H1 (cell line): ENCODE measurements at regions not wholly inside any gene's neighbourhood (a gene's known extent, or its start where the extent isn't known, plus 50 kb on each side); places are given as distances from the start of the nearest gene placed in this dataset.

Experiments used
- CTCF ChIA-PET: fragments of 300-600 bp; sonication (Branson Sonifier 250); formaldehyde crosslinking; loops from one replicate; lab custom pipeline; 2021; ENCODE audit not compliant: partially characterized antibody; lab: Charles Lee
- POLR2A ChIA-PET: fragments of 300-600 bp; sonication (Branson Sonifier 250); formaldehyde crosslinking; loops from one replicate; lab custom pipeline; 2021; ENCODE audit warnings: inconsistent platforms; ENCODE audit not compliant: partially characterized antibody; lab: Charles Lee
- DNase-seq, 2 experiments: peaks; one replicate each; pipeline versions ENCODE4 v3.0.0 to v3.0.0-alpha.2; 2010 to 2022; ENCODE audit warnings: low spot score in 2 of 2, low read depth in 1 of 2, mixed read lengths in 1 of 2
- FAIRE-seq: peaks from 2 replicates; lab custom pipeline; 2011; peaks lifted over from hg19 to GRCh38; lab: Jason Lieb, UNC
- H2AFZ ChIP-seq: 2 replicates; pipeline ENCODE4 v1.8.1; 2012; ENCODE audit warnings: low read length, inconsistent platforms
- H2AK5ac ChIP-seq: 2 replicates; pipeline ENCODE4 v1.6.1; 2013; ENCODE audit warnings: low read depth, low read length
- H2BK120ac ChIP-seq: replicated peaks from 2 replicates; pipeline ENCODE3; 2013; ENCODE audit warnings: low read depth, low read length, inconsistent platforms
- H2BK12ac ChIP-seq: 2 replicates; pipeline ENCODE4 v1.6.1; 2013; ENCODE audit warnings: low read depth, low read length
- H2BK15ac ChIP-seq: 2 replicates; pipeline ENCODE4 v1.6.1; 2013; ENCODE audit warnings: low read length
- H2BK20ac ChIP-seq: 2 replicates; pipeline ENCODE4 v1.6.1; 2013; ENCODE audit warnings: low read length
- H2BK5ac ChIP-seq: 2 replicates; pipeline ENCODE4 v1.6.1; 2013; ENCODE audit warnings: low read depth, low read length
- H3K14ac ChIP-seq: 2 replicates; pipeline ENCODE4 v1.6.1; 2013; ENCODE audit warnings: inconsistent platforms; ENCODE audit not compliant: insufficient read length
- H3K18ac ChIP-seq: 2 replicates; pipeline ENCODE4 v1.6.1; 2013; ENCODE audit warnings: low read length; ENCODE audit errors: extremely low read depth
- H3K23ac ChIP-seq: 2 replicates; pipeline ENCODE4 v1.6.1; 2013; ENCODE audit warnings: inconsistent platforms; ENCODE audit not compliant: insufficient read length
- H3K23me2 ChIP-seq: 2 replicates; pipeline ENCODE4 v1.6.1; 2013; ENCODE audit warnings: low read depth, low read length
- H3K27ac ChIP-seq: 2 replicates; pipeline ENCODE4 v1.6.1; 2011; ENCODE audit warnings: low read depth, low read length, inconsistent platforms
- H3K27me3 ChIP-seq, 4 experiments: replicated peaks in 1 of 4; 1 replicate in 1 of 4; 2 replicates in 3 of 4; pipeline versions ENCODE4 v1.6.1 to v1.8.1; 2011 to 2013; ENCODE audit warnings: low read length in 3 of 4, mild to moderate bottlenecking in 3 of 4, inconsistent platforms in 2 of 4, mixed read lengths in 2 of 4, moderate library complexity in 1 of 4; ENCODE audit not compliant: control insufficient read depth in 3 of 4, insufficient read depth in 3 of 4; ENCODE audit errors: extremely low read depth in 1 of 4
- H3K36me3 ChIP-seq, 4 experiments: 2 replicates each; pipeline versions ENCODE4 v1.6.1 to v1.8.1; 2011 to 2013; ENCODE audit warnings: mild to moderate bottlenecking in 4 of 4, low read length in 3 of 4, moderate library complexity in 2 of 4, control low read depth in 1 of 4, inconsistent platforms in 1 of 4; ENCODE audit not compliant: insufficient read depth in 4 of 4, control insufficient read depth in 2 of 4
- H3K4ac ChIP-seq: replicated peaks from 2 replicates; pipeline ENCODE3; 2013; ENCODE audit warnings: low read length, low read depth, mixed read lengths, inconsistent platforms; ENCODE audit not compliant: insufficient read length
- H3K4me1 ChIP-seq, 4 experiments: replicated peaks in 1 of 4; 1 replicate in 1 of 4; 2 replicates in 3 of 4; pipeline versions ENCODE4 v1.6.1 to v1.8.1; 2011 to 2013; ENCODE audit warnings: low read length in 3 of 4, inconsistent platforms in 2 of 4, mixed read lengths in 1 of 4; ENCODE audit not compliant: insufficient read depth in 4 of 4, control insufficient read depth in 3 of 4
- H3K4me2 ChIP-seq, 2 experiments: 2 replicates each; pipeline versions ENCODE4 v1.6.1 to v1.8.1; 2011 to 2013; ENCODE audit warnings: low read depth in 2 of 2, low read length in 2 of 2, control low read depth in 1 of 2, inconsistent platforms in 1 of 2, mild to moderate bottlenecking in 1 of 2; ENCODE audit not compliant: insufficient read depth in 1 of 2
- H3K4me3 ChIP-seq, 4 experiments: fragments of 200-600, 300-600 bp in 1 of 4; sonication (generic), shearing (Covaris generic), sonication (Bioruptor Twin) in 1 of 4; 2 replicates each; pipeline versions ENCODE4 v1.5.1 to v1.8.1; 2011 to 2016; ENCODE audit warnings: low read length in 4 of 4, low read depth in 3 of 4, control low read depth in 2 of 4, inconsistent platforms in 2 of 4, mild to moderate bottlenecking in 2 of 4, mixed read lengths in 1 of 4, moderate library complexity in 1 of 4; ENCODE audit not compliant: insufficient read depth in 2 of 4; ENCODE audit errors: extremely low read depth in 1 of 4
- H3K56ac ChIP-seq: replicated peaks from 2 replicates; pipeline ENCODE3; 2013; ENCODE audit warnings: low read depth, mild to moderate bottlenecking, mixed read lengths, low read length, inconsistent platforms; ENCODE audit not compliant: insufficient read length
- H3K79me1 ChIP-seq: 2 replicates; pipeline ENCODE4 v1.6.1; 2013; ENCODE audit warnings: low read depth, low read length, control low read depth
- H3K79me2 ChIP-seq, 2 experiments: 2 replicates each; pipeline versions ENCODE4 v1.6.1 to v1.8.1; 2012 to 2013; ENCODE audit warnings: low read length in 2 of 2, mild to moderate bottlenecking in 2 of 2, inconsistent platforms in 1 of 2; ENCODE audit not compliant: insufficient read depth in 2 of 2, control insufficient read depth in 1 of 2
- H3K9ac ChIP-seq, 4 experiments: replicated peaks in 1 of 4; 1 replicate in 1 of 4; 2 replicates in 3 of 4; pipeline versions ENCODE4 v1.6.1 to v1.8.1; 2011 to 2013; ENCODE audit warnings: low read depth in 3 of 4, low read length in 3 of 4, control low read depth in 2 of 4, mild to moderate bottlenecking in 2 of 4, moderate library complexity in 2 of 4, inconsistent platforms in 1 of 4; ENCODE audit errors: extremely low read depth in 1 of 4
- H3K9me3 ChIP-seq, 2 experiments: 2 replicates each; pipeline versions ENCODE4 v1.6.1 to v1.8.1; 2012 to 2013; ENCODE audit warnings: mild to moderate bottlenecking in 2 of 2, moderate library complexity in 2 of 2, control low read depth in 1 of 2, inconsistent platforms in 1 of 2, low read depth in 1 of 2, low read length in 1 of 2, mixed read lengths in 1 of 2; ENCODE audit not compliant: insufficient read depth in 2 of 2
- H4K20me1 ChIP-seq, 2 experiments: replicated peaks in 1 of 2; 2 replicates each; pipeline versions ENCODE3 to v1.8.1; 2011 to 2013; ENCODE audit warnings: inconsistent platforms in 2 of 2, low read length in 2 of 2, mild to moderate bottlenecking in 1 of 2; ENCODE audit not compliant: insufficient read depth in 2 of 2, control insufficient read depth in 1 of 2
- H4K5ac ChIP-seq: 2 replicates; pipeline ENCODE4 v1.6.1; 2013; ENCODE audit warnings: low read length, low read depth, mixed read lengths, inconsistent platforms; ENCODE audit not compliant: insufficient read length
- H4K8ac ChIP-seq: 2 replicates; pipeline ENCODE4 v1.8.0; 2013; ENCODE audit warnings: mild to moderate bottlenecking, moderate library complexity, low read length, inconsistent platforms; ENCODE audit not compliant: insufficient read depth; ENCODE audit errors: extremely low read depth
- H4K91ac ChIP-seq: replicated peaks from 2 replicates; pipeline ENCODE3; 2013; ENCODE audit warnings: low read length, mixed read lengths, inconsistent platforms; ENCODE audit not compliant: insufficient read length
- ASH2L ChIP-seq: fragments of 200-600, 300-600 bp; sonication (generic); IDR thresholded peaks from one replicate; pipeline ENCODE4 v1.7.1; 2017; ENCODE audit warnings: low read length
- CHD1 ChIP-seq: IDR thresholded peaks from 2 replicates; pipeline ENCODE4 v1.6.1; 2012; ENCODE audit warnings: low read depth, low read length, improper control_type of control experiment
- KDM4A ChIP-seq: IDR thresholded peaks from one replicate; pipeline ENCODE4 v1.7.1; 2012; ENCODE audit warnings: low read depth, mild to moderate bottlenecking, moderate library complexity, low read length, inconsistent platforms; ENCODE audit not compliant: severe bottlenecking
- POU5F1 ChIP-seq: IDR thresholded peaks from 2 replicates; pipeline ENCODE4 v1.6.1; 2011; ENCODE audit warnings: low read depth, mild to moderate bottlenecking, low read length, moderate library complexity
- RBBP5 ChIP-seq: IDR thresholded peaks from 2 replicates; pipeline ENCODE4 v1.7.1; 2012; ENCODE audit warnings: low read depth, mild to moderate bottlenecking, inconsistent platforms, low read length, moderate library complexity, borderline replicate concordance
- SAP30 ChIP-seq: fragments of 300-600 bp; sonication (generic); IDR thresholded peaks from 2 replicates; pipeline ENCODE4 v1.7.1; 2012; ENCODE audit warnings: low read length, moderate library complexity, mild to moderate bottlenecking, inconsistent platforms; ENCODE audit not compliant: insufficient read depth, insufficient replicate concordance
- SIN3A ChIP-seq, 2 experiments: IDR thresholded peaks in 1 of 2; conservative IDR thresholded peaks in 1 of 2; 2 replicates each; pipeline ENCODE4 v1.6.1; 2011 to 2012; ENCODE audit warnings: low read length in 2 of 2, improper control_type of control experiment in 1 of 2, low read depth in 1 of 2, mild to moderate bottlenecking in 1 of 2
- SIRT6 ChIP-seq: IDR thresholded peaks from one replicate; pipeline ENCODE4 v1.7.1; 2012; ENCODE audit warnings: low read length, inconsistent platforms
- SIX5 ChIP-seq: IDR thresholded peaks from 2 replicates; pipeline ENCODE4 v1.6.1; 2011; ENCODE audit warnings: mild to moderate bottlenecking, low read depth, low read length
- SP2 ChIP-seq: IDR thresholded peaks from 2 replicates; pipeline ENCODE4 v1.6.1; 2012; ENCODE audit warnings: mild to moderate bottlenecking, low read length, inconsistent platforms
- SP4 ChIP-seq: IDR thresholded peaks from 2 replicates; pipeline ENCODE4 v1.6.1; 2012; ENCODE audit warnings: low read length, inconsistent platforms
- SUZ12 ChIP-seq: fragments of 200-600 bp; sonication (generic); IDR thresholded peaks from 2 replicates; pipeline ENCODE4 v1.6.1; 2012; ENCODE audit warnings: mild to moderate bottlenecking, inconsistent platforms, low read length, moderate library complexity, mixed read lengths
- WGBS, 2 experiments: shearing (Covaris generic) in 1 of 2; methylation state at CpG; one replicate each; pipeline versions ENCODE4 v1.1.6 to v1.1.7; 2013 to 2015; ENCODE audit warnings: low lambda C conversion rate in 2 of 2, mixed read lengths in 2 of 2, inconsistent platforms in 1 of 2, low coverage in 1 of 2, missing lambda C conversion rate in 1 of 2; ENCODE audit not compliant: insufficient replicate concordance in 2 of 2, insufficient coverage in 1 of 2, insufficient read length in 1 of 2; ENCODE audit errors: extremely low coverage in 1 of 2, missing lambda C conversion rate in 1 of 2; 5-methylcytosine and 5-hydroxymethylcytosine counted together
- TF ChIP-seq, protein P1 (sequence below): IDR thresholded peaks from 2 replicates; pipeline ENCODE4 v1.6.1; 2011; ENCODE audit warnings: low read length, improper control_type of control experiment

DNA sequence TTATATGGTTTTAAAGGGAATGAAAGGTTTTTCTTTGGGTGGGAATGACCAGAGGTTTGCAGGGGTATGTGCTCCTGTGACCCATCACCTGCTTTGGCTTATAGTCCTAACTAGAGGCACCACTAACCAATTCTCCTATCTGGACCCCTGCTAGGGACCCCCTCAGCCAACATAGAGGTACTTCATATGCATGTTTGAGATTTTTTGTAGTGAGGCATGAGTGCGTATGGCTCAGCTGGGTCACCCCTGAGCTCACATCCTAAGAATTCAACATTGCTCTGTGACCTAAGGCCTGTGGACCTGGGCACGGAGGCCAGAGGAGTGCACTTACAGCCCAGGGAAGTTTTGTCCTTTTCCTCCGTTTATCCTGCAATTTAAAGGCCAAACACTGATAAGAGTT is 68.4 kb upstream of the EEF1E1 start:
- ChIA-PET POLR2A (interaction anchor here (0.9 kb wide), 1 partner anchor 16 kb away, joined by 3 read pairs; no protein-coding TSS in a partner anchor), CTCF (interaction anchor here (0.6 to 3.2 kb wide), 22 partner anchors 9 to 1867 kb away, joined by 3 to 41 read pairs (median 5); no protein-coding TSS in a partner anchor)
- Histone ChIP-seq H2BK120ac (no peak overlapping the region), H4K8ac (no peak overlapping the region; the same call in 1 of the 2 replicates), H2BK5ac (no peak overlapping the region), H2AK5ac (no peak overlapping the region), H3K9ac (no peak overlapping the region), H3K4me3 (no peak overlapping the region), H3K23me2 (no peaks in the 10 kb centered on the region), H2BK15ac (no peak overlapping the region), H2BK20ac (no peak overlapping the region), H4K91ac (no peak overlapping the region), H2AFZ (no peak overlapping the region), H3K79me1 (no peaks in the 10 kb centered on the region), H3K79me2 (no peaks in the 10 kb centered on the region), H3K27ac (no peak overlapping the region), H4K20me1 (no peaks in the 10 kb centered on the region), H3K18ac (no peak overlapping the region), H3K56ac (no peak overlapping the region), H3K4ac (no peak overlapping the region), H3K23ac (no peak overlapping the region), H3K4me1 (peaks cover 0 to 2% (median 0%) of the 10 kb centered on the region in 4 experiments; a peak in 2 of 7 replicates), H3K36me3 (no peaks in the 10 kb centered on the region), H3K4me2 (no peak overlapping the region), H4K5ac (no peak overlapping the region), H2BK12ac (no peak overlapping the region), H3K27me3 (no peaks in the 10 kb centered on the region), H3K14ac (no peak overlapping the region), H3K9me3 (no peaks in the 10 kb centered on the region)
- TF ChIP-seq KDM4A, result no peak
- TF ChIP-seq POU5F1, result no peak
- TF ChIP-seq SP2, result no peak
- TF ChIP-seq SAP30, result no peak
- TF ChIP-seq SUZ12, result no peak
- TF ChIP-seq SIX5, result no peak
- TF ChIP-seq SIN3A (conservative IDR thresholded peaks at IDR 0.05 in 1 of 2, IDR thresholded peaks at IDR 0.05 in 1 of 2; ENCODE audit: low read depth in 1 of 2, low read length in 2 of 2), result no peak
- TF ChIP-seq ASH2L, result no peak
- no peak for TF ChIP-seq SP4
- TF ChIP-seq CHD1, result no peak
- TF ChIP-seq SIRT6, result no peak
- TF ChIP-seq, protein P1, sequence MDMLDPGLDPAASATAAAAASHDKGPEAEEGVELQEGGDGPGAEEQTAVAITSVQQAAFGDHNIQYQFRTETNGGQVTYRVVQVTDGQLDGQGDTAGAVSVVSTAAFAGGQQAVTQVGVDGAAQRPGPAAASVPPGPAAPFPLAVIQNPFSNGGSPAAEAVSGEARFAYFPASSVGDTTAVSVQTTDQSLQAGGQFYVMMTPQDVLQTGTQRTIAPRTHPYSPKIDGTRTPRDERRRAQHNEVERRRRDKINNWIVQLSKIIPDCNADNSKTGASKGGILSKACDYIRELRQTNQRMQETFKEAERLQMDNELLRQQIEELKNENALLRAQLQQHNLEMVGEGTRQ, result no peak
- TF ChIP-seq RBBP5, result no peak
- DNase-seq (no peak), FAIRE-seq (no peak)
- WGBS, 2 experiments, result 88% methylated on average over 3 of the region's 3 CpGs; no CpG with 5 or more reads in 1 of the 2 experiments
